HTR-8/SVneo (cell line): ENCODE measurements at regions not wholly inside any gene's neighbourhood (a gene's known extent, or its start where the extent isn't known, plus 50 kb on each side); places are given as distances from the start of the nearest gene placed in this dataset.

Source experiments
- DNase-seq: peaks from one replicate; pipeline ENCODE4 v3.0.0; 2011; ENCODE audit warnings: low spot score, mixed read lengths; ENCODE audit not compliant: insufficient read length
- FAIRE-seq: peaks from 2 replicates; lab custom pipeline; 2011; peaks lifted over from hg19 to GRCh38; lab: Jason Lieb, UNC

GRCh38 chr12:13697973-13698372 lies 283.4 kb downstream of the GRIN2B start:
- no peak for DNase-seq
- FAIRE-seq: no peak

- DNase-seq (no peak), FAIRE-seq (no peak)
Measured at GRCh38 chr12:13695781-13696180, 285.6 kb downstream of the GRIN2B start.

- no peak for FAIRE-seq
Measured at GRCh38 chr12:13692332-13692731, 289.1 kb downstream of the GRIN2B start.

GRCh38 chr12:13691598-13691997 lies 289.8 kb downstream of the GRIN2B start:
- FAIRE-seq (no peak), DNase-seq (no peak)

More at GRCh38 chr12:13692332-13692731, 289.1 kb downstream of the GRIN2B start:
- no peak for DNase-seq

GRCh38 chr12:13687633-13688032 lies 293.8 kb downstream of the GRIN2B start:
- FAIRE-seq: no peak
- DNase-seq: no peak

- FAIRE-seq: no peak
- DNase-seq: no peak
Measured at GRCh38 chr12:13686260-13686659, 295.1 kb downstream of the GRIN2B start.

GRCh38 chr12:13680916-13681315 lies 300.5 kb downstream of the GRIN2B start:
- FAIRE-seq (no peak), DNase-seq (no peak)

GRCh38 chr12:13676880-13677279 lies 304.5 kb downstream of the GRIN2B start:
- DNase-seq (no peak), FAIRE-seq (no peak)

- FAIRE-seq: no peak
- DNase-seq: no peak
Measured at GRCh38 chr12:13670285-13670866, 311.0 kb downstream of the GRIN2B start.

GRCh38 chr12:13668880-13669279 lies 312.5 kb downstream of the GRIN2B start:
- DNase-seq (no peak), FAIRE-seq (no peak)

GRCh38 chr12:13666806-13667205 lies 314.6 kb downstream of the GRIN2B start:
- no peak for FAIRE-seq
- DNase-seq: no peak

- DNase-seq: no peak
- FAIRE-seq: no peak
Measured at GRCh38 chr12:13661005-13661887, 320.2 kb downstream of the GRIN2B start.

- FAIRE-seq (no peak), DNase-seq (no peak)
Measured at GRCh38 chr12:13654456-13654855, 326.9 kb downstream of the GRIN2B start.

GRCh38 chr12:13652105-13652504 lies 329.3 kb downstream of the GRIN2B start:
- FAIRE-seq (no peak), DNase-seq (no peak)

- DNase-seq (no peak), FAIRE-seq (no peak)
Measured at GRCh38 chr12:13635709-13636108, 345.7 kb downstream of the GRIN2B start.

- no peak for FAIRE-seq
- DNase-seq: no peak
Measured at GRCh38 chr12:13631873-13632272, 349.5 kb downstream of the GRIN2B start.

GRCh38 chr12:13630354-13630753 lies 351.0 kb downstream of the GRIN2B start:
- no peak for FAIRE-seq

GRCh38 chr12:13628067-13628466 lies 353.3 kb downstream of the GRIN2B start:
- FAIRE-seq: no peak
- DNase-seq: no peak

More at GRCh38 chr12:13630354-13630753, 351.0 kb downstream of the GRIN2B start:
- no peak for DNase-seq

GRCh38 chr12:13627536-13627935 lies 353.9 kb downstream of the GRIN2B start:
- DNase-seq (no peak), FAIRE-seq (no peak)

- FAIRE-seq: no peak
- DNase-seq: no peak
Measured at GRCh38 chr12:13613297-13613696, 368.1 kb downstream of the GRIN2B start.

- DNase-seq (no peak), FAIRE-seq (no peak)
Measured at GRCh38 chr12:13609894-13610679, 371.3 kb downstream of the GRIN2B start.
